GM12878 (cell line): ENCODE measurements at regions not wholly inside any gene's neighbourhood (a gene's known extent, or its start where the extent isn't known, plus 50 kb on each side); places are given as distances from the start of the nearest gene placed in this dataset.

Experiments
- ATAC-seq: fragments of 200-7000 bp; cut with Tn5 transposase; 3 replicates; pipeline ENCODE4 v1.9.1; 2020; ENCODE audit warnings: mild to moderate bottlenecking, moderate library complexity
- BruUV-seq: library from RNA; stranded (reverse); fragments of 400-500 nt; replicated peaks from 2 replicates; lab custom pipeline; 2021; lab: Mats Ljungman, UMichigan
- CTCF ChIA-PET: fragments of 300-600 bp; sonication (Branson Sonifier 250); formaldehyde crosslinking; extraction: SDS; loops from one replicate; lab custom pipeline; 2021; ENCODE audit warnings: inconsistent platforms; lab: Yijun Ruan, JAX
- POLR2A ChIA-PET: fragments of 350-600 bp; formaldehyde crosslinking; extraction: SDS; loops from one replicate; lab custom pipeline; 2021; ENCODE audit warnings: inconsistent platforms; lab: Charles Lee
- RAD21 ChIA-PET: fragments of 300-600 bp; sonication (Branson Sonifier 250); formaldehyde crosslinking; loops from one replicate; lab custom pipeline; 2023; ENCODE audit warnings: antibody characterized with exemption; ENCODE audit not compliant: unreplicated experiment; lab: Charles Lee
- SMC1A ChIA-PET: fragments of 300-600 bp; sonication (Branson Sonifier 250); formaldehyde crosslinking; loops from one replicate; lab custom pipeline; 2023; ENCODE audit not compliant: unreplicated experiment, uncharacterized antibody; lab: Charles Lee
- DNase-seq: peaks from one replicate; pipeline ENCODE4 v3.0.0-alpha.2; 2011; ENCODE audit warnings: low read depth, low spot score
- FAIRE-seq: peaks from 3 replicates; lab custom pipeline; 2011; peaks lifted over from hg19 to GRCh38; lab: Jason Lieb, UNC
- H2AFZ ChIP-seq: 2 replicates; pipeline ENCODE4 v1.6.0; 2011; ENCODE audit warnings: low read depth, low read length, control low read depth; ENCODE audit not compliant: control insufficient read depth
- H3K27ac ChIP-seq: 2 replicates; pipeline ENCODE4 v1.5.1; 2011; ENCODE audit warnings: control low read depth; ENCODE audit not compliant: control insufficient read depth, insufficient read depth
- H3K27me3 ChIP-seq, 2 experiments: replicated peaks in 1 of 2; 2 replicates each; pipeline versions ENCODE4 v1.6.0 to v1.6.1; 2011; ENCODE audit warnings: low read length in 1 of 2; ENCODE audit not compliant: control insufficient read depth in 2 of 2, insufficient read depth in 2 of 2
- H3K36me3 ChIP-seq, 2 experiments: 2 replicates each; pipeline ENCODE4 v1.5.1; 2011; ENCODE audit warnings: low read length in 1 of 2; ENCODE audit not compliant: control insufficient read depth in 2 of 2, insufficient read depth in 2 of 2
- H3K4me1 ChIP-seq: 2 replicates; pipeline ENCODE4 v1.6.1; 2011; ENCODE audit warnings: mild to moderate bottlenecking, low read length, moderate library complexity, mixed read lengths; ENCODE audit not compliant: control insufficient read depth, insufficient read depth
- H3K4me2 ChIP-seq: 2 replicates; pipeline ENCODE4 v1.6.0; 2011; ENCODE audit warnings: control low read depth; ENCODE audit not compliant: control insufficient read depth, insufficient read depth
- H3K4me3 ChIP-seq: fragments of 200-600 bp; sonication (generic); 2 replicates; pipeline ENCODE4 v1.5.1; 2016
- H3K79me2 ChIP-seq: 2 replicates; pipeline ENCODE4 v1.6.0; 2011; ENCODE audit warnings: low read length; ENCODE audit not compliant: control insufficient read depth, insufficient read depth
- H3K9ac ChIP-seq: 2 replicates; pipeline ENCODE4 v1.8.0; 2011; ENCODE audit warnings: low read length, control low read depth, mixed read lengths; ENCODE audit not compliant: control insufficient read depth, insufficient read depth
- H3K9me3 ChIP-seq: replicated peaks from 3 replicates; pipeline ENCODE4 v1.5.1; 2011; ENCODE audit warnings: mild to moderate bottlenecking, low read length; ENCODE audit not compliant: control insufficient read depth, insufficient read depth
- H4K20me1 ChIP-seq: 2 replicates; pipeline ENCODE4 v1.6.0; 2011; ENCODE audit not compliant: control insufficient read depth, insufficient read depth
- CREM ChIP-seq: IDR thresholded peaks from 2 replicates; pipeline ENCODE4 v1.6.1; 2014; ENCODE audit warnings: antibody characterized with exemption, low read depth
- FOXM1 ChIP-seq: IDR thresholded peaks from 2 replicates; pipeline ENCODE4 v1.6.1; 2012; ENCODE audit warnings: low read depth, mild to moderate bottlenecking, inconsistent platforms, low read length, moderate library complexity
- HDAC6 ChIP-seq: fragments of 200-600 bp; sonication (generic); IDR thresholded peaks from one replicate; pipeline ENCODE4 v1.8.0; 2017; ENCODE audit warnings: antibody characterized with exemption; ENCODE audit not compliant: unreplicated experiment
- MTA3 ChIP-seq: IDR thresholded peaks from 2 replicates; pipeline ENCODE4 v1.6.1; 2012; ENCODE audit warnings: low read length, inconsistent platforms, borderline replicate concordance
- MYC ChIP-seq: IDR thresholded peaks from 2 replicates; pipeline ENCODE4 v1.6.1; 2011; ENCODE audit warnings: mild to moderate bottlenecking, low read length, moderate library complexity, inconsistent platforms; ENCODE audit not compliant: insufficient read depth, insufficient replicate concordance, insufficient read length, severe bottlenecking
- NFXL1 ChIP-seq: fragments of 450-650 bp; IDR thresholded peaks from 2 replicates; pipeline ENCODE4 v1.6.1; 2017; ENCODE audit warnings: antibody characterized with exemption, mild to moderate bottlenecking, borderline replicate concordance
- POLR2AphosphoS2 ChIP-seq: IDR thresholded peaks from 2 replicates; pipeline ENCODE4 v1.6.1; 2011; ENCODE audit warnings: low read depth, mild to moderate bottlenecking, low read length, improper control_type of control experiment, moderate library complexity
- RFX5 ChIP-seq: IDR thresholded peaks from 2 replicates; pipeline ENCODE4 v1.6.1; 2011; ENCODE audit warnings: low read depth, low read length, improper control_type of control experiment
- SMARCA5 ChIP-seq: fragments of 450-650 bp; IDR thresholded peaks from 2 replicates; pipeline ENCODE4 v1.6.1; 2017; ENCODE audit warnings: mild to moderate bottlenecking
- WGBS: methylation state at CpG from one replicate; pipeline ENCODE4 v1.1.6; 2016; ENCODE audit warnings: low lambda C conversion rate; ENCODE audit not compliant: insufficient replicate concordance, insufficient coverage; ENCODE audit errors: missing lambda C conversion rate; 5-methylcytosine and 5-hydroxymethylcytosine counted together
- in situ Hi-C: fragments of 300-500 bp; cut with MboI; formaldehyde crosslinking; loops from 9 replicates; pipeline ENCODE4 v1.14.3; 2018; ENCODE audit warnings: mixed read lengths
- intact Hi-C: fragments of 100-400 bp; cut with micrococcal nuclease; formaldehyde crosslinking; loops from one replicate; pipeline ENCODE4 v1.14.2; 2022; ENCODE audit not compliant: unreplicated experiment
- TF ChIP-seq, protein P1 (sequence below): IDR thresholded peaks from 2 replicates; pipeline ENCODE4 v1.6.1; 2012; ENCODE audit warnings: low read depth, low read length, improper control_type of control experiment

DNA sequence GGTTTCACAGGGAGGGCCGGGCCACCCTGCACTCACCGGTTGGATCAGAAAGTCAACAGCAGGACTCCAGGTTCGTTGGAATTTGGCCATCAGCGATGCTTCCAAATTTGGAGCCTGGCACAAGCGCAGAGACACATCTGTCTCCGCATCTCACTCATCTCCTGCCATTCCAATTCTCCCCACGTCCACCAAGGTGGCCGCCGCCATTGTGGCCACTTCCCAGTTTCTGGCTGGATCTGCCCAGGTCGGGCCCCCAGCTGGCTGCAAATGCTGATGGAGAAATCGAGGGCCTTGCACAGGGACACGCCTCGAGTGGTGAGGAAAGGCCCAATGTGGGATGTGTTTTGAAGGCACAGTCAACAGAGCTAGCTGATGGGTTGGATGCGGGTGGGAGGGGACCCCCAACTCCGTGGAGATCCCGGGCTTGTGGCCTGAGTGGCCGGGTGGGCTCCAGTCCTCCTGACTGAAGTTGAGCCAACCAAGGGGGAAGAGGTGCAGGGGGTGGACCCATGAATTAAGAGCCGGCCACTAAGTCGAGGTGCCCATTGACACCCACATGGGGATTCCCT is 102.7 kb downstream of the CRYAA start:
- no peak for FAIRE-seq
- Histone ChIP-seq H2AFZ (no peak overlapping the region), H3K4me1 (0 out of 2 replicates have a peak, but pooled peaks cover 3% of the 10 kb centered on the region), H3K4me3 (no peak overlapping the region), H3K4me2 (no peak overlapping the region), H3K9me3 (no peaks in the 10 kb centered on the region), H4K20me1 (no peaks in the 10 kb centered on the region), H3K9ac (no peak overlapping the region), H3K79me2 (no peaks in the 10 kb centered on the region), H3K27me3 (no peaks in the 10 kb centered on the region; a peak in 2 of 4 replicates), H3K36me3 (no peaks in the 10 kb centered on the region), H3K27ac (no peak overlapping the region)
- intact Hi-C loops (no loop called here), in situ Hi-C loops (no loop called here)
- no peak for ATAC-seq
- RAD21 ChIA-PET = no interaction called here
- CTCF ChIA-PET = interaction anchor here (1.5 kb wide), 1 partner anchor 82 kb away, joined by 3 read pairs; no protein-coding TSS in a partner anchor
- SMC1A ChIA-PET = interaction anchor here (1.3 kb wide), 1 partner anchor 334 kb away, joined by 4 read pairs; no protein-coding TSS in a partner anchor
- no TSS peak for BruUV-seq
- no peak for DNase-seq
- POLR2A ChIA-PET = no interaction called here
- no peak for TF ChIP-seq RFX5
- TF ChIP-seq NFXL1 = no peak
- no peak for TF ChIP-seq HDAC6
- TF ChIP-seq POLR2AphosphoS2 = no peak
- no peak for TF ChIP-seq FOXM1
- no peak for TF ChIP-seq MTA3
- no peak for TF ChIP-seq MYC
- TF ChIP-seq, protein P1, sequence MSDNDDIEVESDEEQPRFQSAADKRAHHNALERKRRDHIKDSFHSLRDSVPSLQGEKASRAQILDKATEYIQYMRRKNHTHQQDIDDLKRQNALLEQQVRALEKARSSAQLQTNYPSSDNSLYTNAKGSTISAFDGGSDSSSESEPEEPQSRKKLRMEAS = no peak
- TF ChIP-seq SMARCA5 = no peak
- TF ChIP-seq CREM = no peak
- WGBS = 38% methylated on average over 19 of the region's 19 CpGs
